Breast epithelium (tissue), 3 donors: ENCODE measurements at regions not wholly inside any gene's neighbourhood (a gene's known extent, or its start where the extent isn't known, plus 50 kb on each side); places are given as distances from the start of the nearest gene placed in this dataset.

Experiments
- POLR2A ChIP-seq: fragments of 450-650 bp; IDR thresholded peaks from one replicate; pipeline ENCODE4 v1.6.1; 2016; ENCODE audit warnings: antibody characterized with exemption, mild to moderate bottlenecking, moderate library complexity
- POLR2AphosphoS5 ChIP-seq, 3 donors: sonication (generic); formaldehyde crosslinking; IDR thresholded peaks; one replicate each; pipeline ENCODE4 v1.6.1; 2017; ENCODE audit warnings: antibody characterized with exemption in 3 of 3
- TF ChIP-seq, protein P1 (sequence below), 3 donors: fragments of 450-650 bp; IDR thresholded peaks; one replicate each; pipeline ENCODE4 v1.5.1; 2016 to 2017; ENCODE audit warnings: antibody characterized with exemption in 3 of 3, mild to moderate bottlenecking in 3 of 3, moderate library complexity in 3 of 3

DNA sequence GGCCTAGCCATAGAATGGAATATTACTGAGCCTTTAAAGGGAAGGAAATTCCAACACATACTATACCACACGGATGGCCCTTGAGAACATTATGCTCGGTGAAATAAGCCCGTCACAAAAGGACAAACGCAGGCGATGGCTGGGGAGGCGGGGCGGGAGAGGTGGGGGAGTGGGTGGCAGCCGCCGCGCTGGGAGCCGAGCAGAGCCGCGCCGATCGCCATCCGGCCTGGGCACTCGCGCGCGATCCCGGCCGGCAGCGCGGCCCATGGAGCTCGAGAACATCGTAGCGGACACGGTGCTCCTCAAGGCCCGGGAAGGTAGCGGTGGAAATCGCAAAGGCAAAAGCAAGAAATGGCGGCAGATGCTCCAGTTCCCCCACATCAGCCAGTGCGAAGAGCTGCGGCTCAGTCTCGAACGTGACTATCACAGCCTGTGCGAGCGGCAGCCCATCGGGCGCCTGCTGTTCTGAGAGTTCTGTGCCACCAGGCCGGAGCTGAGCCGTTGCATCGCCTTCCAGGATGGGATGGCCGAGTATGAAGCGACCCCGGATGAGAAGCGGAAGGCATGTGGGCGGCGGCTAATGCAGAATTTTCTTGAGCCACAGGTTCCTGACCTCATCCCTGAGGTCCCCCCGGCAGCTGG, 140.1 kb downstream of the ZDHHC20 start:
- TF ChIP-seq POLR2A = no peak
- TF ChIP-seq, protein P1, sequence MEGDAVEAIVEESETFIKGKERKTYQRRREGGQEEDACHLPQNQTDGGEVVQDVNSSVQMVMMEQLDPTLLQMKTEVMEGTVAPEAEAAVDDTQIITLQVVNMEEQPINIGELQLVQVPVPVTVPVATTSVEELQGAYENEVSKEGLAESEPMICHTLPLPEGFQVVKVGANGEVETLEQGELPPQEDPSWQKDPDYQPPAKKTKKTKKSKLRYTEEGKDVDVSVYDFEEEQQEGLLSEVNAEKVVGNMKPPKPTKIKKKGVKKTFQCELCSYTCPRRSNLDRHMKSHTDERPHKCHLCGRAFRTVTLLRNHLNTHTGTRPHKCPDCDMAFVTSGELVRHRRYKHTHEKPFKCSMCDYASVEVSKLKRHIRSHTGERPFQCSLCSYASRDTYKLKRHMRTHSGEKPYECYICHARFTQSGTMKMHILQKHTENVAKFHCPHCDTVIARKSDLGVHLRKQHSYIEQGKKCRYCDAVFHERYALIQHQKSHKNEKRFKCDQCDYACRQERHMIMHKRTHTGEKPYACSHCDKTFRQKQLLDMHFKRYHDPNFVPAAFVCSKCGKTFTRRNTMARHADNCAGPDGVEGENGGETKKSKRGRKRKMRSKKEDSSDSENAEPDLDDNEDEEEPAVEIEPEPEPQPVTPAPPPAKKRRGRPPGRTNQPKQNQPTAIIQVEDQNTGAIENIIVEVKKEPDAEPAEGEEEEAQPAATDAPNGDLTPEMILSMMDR (IDR thresholded peaks at IDR 0.05) = no peak
- no peak for TF ChIP-seq POLR2AphosphoS5 (IDR thresholded peaks at IDR 0.05)
